H9 (cell line): ENCODE measurements at regions not wholly inside any gene's neighbourhood (a gene's known extent, or its start where the extent isn't known, plus 50 kb on each side); places are given as distances from the start of the nearest gene placed in this dataset.

Source experiments
- DNase-seq: peaks from one replicate; pipeline ENCODE4 v3.0.0-alpha.2; 2017
- H2AFZ ChIP-seq: one replicate; pipeline ENCODE4 v1.6.1; 2013; ENCODE audit warnings: mild to moderate bottlenecking, low read length, control low read depth, moderate library complexity
- H2AK5ac ChIP-seq: 2 replicates; pipeline ENCODE4 v1.6.1; 2013; ENCODE audit warnings: low read length, control low read depth, mixed read lengths; ENCODE audit not compliant: insufficient read length
- H2BK120ac ChIP-seq: one replicate; pipeline ENCODE4 v1.6.1; 2013; ENCODE audit warnings: low read depth, mild to moderate bottlenecking, low read length, control low read depth, inconsistent platforms; ENCODE audit not compliant: poor library complexity, severe bottlenecking
- H2BK12ac ChIP-seq: 2 replicates; pipeline ENCODE4 v1.6.1; 2013; ENCODE audit warnings: low read length, control low read depth, mixed read lengths, low read depth; ENCODE audit not compliant: insufficient read length
- H2BK15ac ChIP-seq: 2 replicates; pipeline ENCODE4 v1.6.1; 2013; ENCODE audit warnings: low read depth, low read length, control low read depth
- H2BK20ac ChIP-seq: one replicate; pipeline ENCODE4 v1.6.1; 2013; ENCODE audit warnings: low read depth, mild to moderate bottlenecking, low read length, control low read depth, inconsistent platforms; ENCODE audit not compliant: poor library complexity, severe bottlenecking
- H2BK5ac ChIP-seq: 2 replicates; pipeline ENCODE4 v1.6.1; 2013; ENCODE audit warnings: low read length, control low read depth, mixed read lengths; ENCODE audit not compliant: insufficient read length
- H3K14ac ChIP-seq: 2 replicates; pipeline ENCODE4 v1.6.1; 2013; ENCODE audit warnings: low read length, control low read depth; ENCODE audit not compliant: insufficient read depth
- H3K18ac ChIP-seq: 2 replicates; pipeline ENCODE4 v1.6.1; 2013; ENCODE audit warnings: low read depth, mild to moderate bottlenecking, mixed read lengths, low read length, control low read depth; ENCODE audit not compliant: insufficient read length
- H3K23ac ChIP-seq: 2 replicates; pipeline ENCODE4 v1.6.1; 2013; ENCODE audit warnings: low read length, control low read depth, mixed read lengths, low read depth; ENCODE audit not compliant: insufficient read length
- H3K23me2 ChIP-seq: 2 replicates; pipeline ENCODE4 v1.6.1; 2013; ENCODE audit warnings: low read depth, mild to moderate bottlenecking, mixed read lengths, low read length, control low read depth; ENCODE audit not compliant: insufficient read length, poor library complexity, severe bottlenecking
- H3K27ac ChIP-seq: 2 replicates; pipeline ENCODE4 v1.5.1; 2013; ENCODE audit warnings: low read length, control low read depth, mixed read lengths, low read depth; ENCODE audit not compliant: insufficient read length
- H3K27me3 ChIP-seq: 2 replicates; pipeline ENCODE4 v1.6.1; 2013; ENCODE audit warnings: low read length, control low read depth, inconsistent platforms; ENCODE audit not compliant: insufficient read depth
- H3K4ac ChIP-seq: 2 replicates; pipeline ENCODE4 v1.6.1; 2013; ENCODE audit warnings: low read depth, mild to moderate bottlenecking, control low read depth, inconsistent platforms, low read length, moderate library complexity
- H3K4me1 ChIP-seq: 2 replicates; pipeline ENCODE4 v1.6.1; 2013; ENCODE audit warnings: low read length, control low read depth, inconsistent platforms; ENCODE audit not compliant: insufficient read depth
- H3K4me2 ChIP-seq: 2 replicates; pipeline ENCODE4 v1.6.1; 2013; ENCODE audit warnings: low read length, control low read depth, mixed read lengths; ENCODE audit not compliant: insufficient read length, insufficient read depth
- H3K56ac ChIP-seq: 2 replicates; pipeline ENCODE4 v1.6.1; 2013; ENCODE audit warnings: low read depth, mild to moderate bottlenecking, mixed read lengths, low read length, control low read depth; ENCODE audit not compliant: insufficient read length
- H3K79me1 ChIP-seq: 2 replicates; pipeline ENCODE4 v1.6.1; 2013; ENCODE audit warnings: low read depth, mild to moderate bottlenecking, moderate library complexity, low read length, control low read depth, inconsistent platforms; ENCODE audit not compliant: insufficient read depth, poor library complexity, severe bottlenecking
- H3K79me2 ChIP-seq: 2 replicates; pipeline ENCODE4 v1.6.1; 2013; ENCODE audit warnings: low read length, control low read depth, inconsistent platforms; ENCODE audit not compliant: insufficient read depth
- H3K9ac ChIP-seq: 2 replicates; pipeline ENCODE4 v1.6.1; 2013; ENCODE audit warnings: low read length, control low read depth, mixed read lengths; ENCODE audit not compliant: insufficient read length; ENCODE audit errors: extremely low read depth
- H3K9me3 ChIP-seq: one replicate; pipeline ENCODE4 v1.6.1; 2013; ENCODE audit warnings: low read depth, low read length, inconsistent platforms; ENCODE audit not compliant: control insufficient read depth
- H3T11ph ChIP-seq: one replicate; pipeline ENCODE4 v1.6.1; 2013; ENCODE audit warnings: mild to moderate bottlenecking, low read length, control low read depth, inconsistent platforms
- H4K20me1 ChIP-seq: one replicate; pipeline ENCODE4 v1.6.1; 2013; ENCODE audit not compliant: control insufficient read depth, insufficient read length, insufficient read depth
- H4K5ac ChIP-seq: 2 replicates; pipeline ENCODE4 v1.6.1; 2013; ENCODE audit warnings: low read depth, mild to moderate bottlenecking, mixed read lengths, low read length, control low read depth; ENCODE audit not compliant: insufficient read length
- H4K8ac ChIP-seq: replicated peaks from 2 replicates; pipeline ENCODE4 v1.6.1; 2013; ENCODE audit warnings: low read length, control low read depth, mixed read lengths, low read depth; ENCODE audit not compliant: insufficient read length
- H4K91ac ChIP-seq: 2 replicates; pipeline ENCODE4 v1.6.1; 2013; ENCODE audit warnings: low read depth, mild to moderate bottlenecking, moderate library complexity, mixed read lengths, low read length, control low read depth; ENCODE audit not compliant: insufficient read length
- H3K27ac Mint-ChIP-seq, 3 experiments: 2 replicates in 2 of 3; 3 replicates in 1 of 3; pipeline ENCODE4 v1.8.0; 2020 to 2021; ENCODE audit warnings: mixed read lengths in 3 of 3, mild to moderate bottlenecking in 1 of 3, moderate library complexity in 1 of 3
- H3K27me3 Mint-ChIP-seq: 2 replicates; pipeline ENCODE4 v1.8.0; 2021; ENCODE audit warnings: low read depth, mild to moderate bottlenecking, moderate library complexity, mixed read lengths
- H3K36me3 Mint-ChIP-seq, 3 experiments: 2 replicates in 2 of 3; 3 replicates in 1 of 3; pipeline ENCODE4 v1.8.0; 2020 to 2021; ENCODE audit warnings: low read depth in 3 of 3, mixed read lengths in 3 of 3; ENCODE audit not compliant: insufficient read depth in 1 of 3
- H3K4me1 Mint-ChIP-seq, 2 experiments: 2 replicates each; pipeline ENCODE4 v1.8.0; 2020; ENCODE audit warnings: mixed read lengths in 2 of 2
- H3K4me3 Mint-ChIP-seq, 2 experiments: 2 replicates in 1 of 2; 3 replicates in 1 of 2; pipeline ENCODE4 v1.8.0; 2020 to 2021; ENCODE audit warnings: mild to moderate bottlenecking in 2 of 2, mixed read lengths in 2 of 2, moderate library complexity in 1 of 2
- H3K9me3 Mint-ChIP-seq, 2 experiments: 2 replicates in 1 of 2; 3 replicates in 1 of 2; pipeline ENCODE4 v1.8.0; 2020; ENCODE audit warnings: mild to moderate bottlenecking in 2 of 2, mixed read lengths in 2 of 2, moderate library complexity in 1 of 2
- WGBS: extraction: QIAGEN DNeasy Blood & Tissue Kit; methylation state at CpG from one replicate; pipeline ENCODE4 v1.1.7; 2013; ENCODE audit warnings: missing lambda C conversion rate, low lambda C conversion rate, mixed read lengths; ENCODE audit not compliant: insufficient read length; ENCODE audit errors: extremely low coverage; 5-methylcytosine and 5-hydroxymethylcytosine counted together
- TF ChIP-seq, protein P1 (sequence below): fragments of 200-600 bp; sonication (generic); conservative IDR thresholded peaks from 3 replicates; pipeline ENCODE4 v1.8.0; 2021; ENCODE audit warnings: antibody characterized with exemption, mild to moderate bottlenecking

DNA sequence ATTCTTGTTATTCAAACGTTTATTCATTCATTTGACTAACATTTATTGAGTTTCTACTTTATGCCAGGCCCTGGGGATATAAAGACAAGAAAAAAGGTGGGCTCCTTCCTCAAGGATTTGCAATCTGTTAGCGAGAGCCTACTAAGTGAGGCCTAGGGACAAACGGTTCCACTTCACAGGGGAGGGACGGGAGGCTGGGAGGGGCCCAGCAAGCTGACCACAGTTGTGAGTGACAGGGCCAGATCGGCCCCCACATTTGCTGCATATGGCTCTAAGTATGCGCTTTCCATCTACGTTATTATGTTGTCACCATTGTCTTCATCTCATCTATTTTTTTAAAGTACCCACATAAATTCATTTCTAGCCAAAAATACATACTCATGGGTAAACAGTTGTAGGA is 271.1 kb downstream of the BUD13 start:
- Mint-ChIP-seq H3K36me3 (peaks cover 0 to 2% (median 0%) of the 10 kb centered on the region in 3 experiments; a peak in 2 of 7 replicates), H3K4me3 (peak overlapping the region in 1 of 2 experiments; percentile 21; a peak in 2 of 5 replicates), H3K9me3 (no peaks in the 10 kb centered on the region), H3K4me1 (peaks cover 60 to 68% of the 10 kb centered on the region in 2 experiments), H3K27me3 (peaks cover 50% of the 10 kb centered on the region), H3K27ac (no peak overlapping the region)
- no peak overlapping the region for H2BK12ac ChIP-seq
- H3K14ac ChIP-seq, result no peak overlapping the region
- no peak overlapping the region for H3K18ac ChIP-seq
- H3K4me2 ChIP-seq, result peak overlapping the region; percentile 64
- H4K8ac ChIP-seq, result no peak overlapping the region
- no peak overlapping the region for H3K4ac ChIP-seq
- H3K9me3 ChIP-seq, result no peaks in the 10 kb centered on the region
- H2AK5ac ChIP-seq, result no peak overlapping the region
- H4K91ac ChIP-seq, result no peak overlapping the region
- no peaks in the 10 kb centered on the region for H3K79me1 ChIP-seq
- no peak overlapping the region for H2BK20ac ChIP-seq
- no peak overlapping the region for H2BK15ac ChIP-seq
- no peak overlapping the region for H3K27ac ChIP-seq
- no peak overlapping the region for H3T11ph ChIP-seq
- H3K23me2 ChIP-seq, result peaks cover 7% of the 10 kb centered on the region
- no peak overlapping the region for H2BK120ac ChIP-seq
- H3K79me2 ChIP-seq, result no peaks in the 10 kb centered on the region
- peaks cover 3% of the 10 kb centered on the region; the same call in 1 of the 2 replicates for H3K27me3 ChIP-seq
- TF ChIP-seq, protein P1, sequence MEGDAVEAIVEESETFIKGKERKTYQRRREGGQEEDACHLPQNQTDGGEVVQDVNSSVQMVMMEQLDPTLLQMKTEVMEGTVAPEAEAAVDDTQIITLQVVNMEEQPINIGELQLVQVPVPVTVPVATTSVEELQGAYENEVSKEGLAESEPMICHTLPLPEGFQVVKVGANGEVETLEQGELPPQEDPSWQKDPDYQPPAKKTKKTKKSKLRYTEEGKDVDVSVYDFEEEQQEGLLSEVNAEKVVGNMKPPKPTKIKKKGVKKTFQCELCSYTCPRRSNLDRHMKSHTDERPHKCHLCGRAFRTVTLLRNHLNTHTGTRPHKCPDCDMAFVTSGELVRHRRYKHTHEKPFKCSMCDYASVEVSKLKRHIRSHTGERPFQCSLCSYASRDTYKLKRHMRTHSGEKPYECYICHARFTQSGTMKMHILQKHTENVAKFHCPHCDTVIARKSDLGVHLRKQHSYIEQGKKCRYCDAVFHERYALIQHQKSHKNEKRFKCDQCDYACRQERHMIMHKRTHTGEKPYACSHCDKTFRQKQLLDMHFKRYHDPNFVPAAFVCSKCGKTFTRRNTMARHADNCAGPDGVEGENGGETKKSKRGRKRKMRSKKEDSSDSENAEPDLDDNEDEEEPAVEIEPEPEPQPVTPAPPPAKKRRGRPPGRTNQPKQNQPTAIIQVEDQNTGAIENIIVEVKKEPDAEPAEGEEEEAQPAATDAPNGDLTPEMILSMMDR, result no peak
- H3K4me1 ChIP-seq, result no peaks in the 10 kb centered on the region; the same call in 1 of the 2 replicates
- no CpG with 5 or more reads among the region's 7 CpGs for WGBS
- H3K23ac ChIP-seq, result no peak overlapping the region
- H2BK5ac ChIP-seq, result no peak overlapping the region
- H4K20me1 ChIP-seq, result no peaks in the 10 kb centered on the region
- no peak overlapping the region for H3K56ac ChIP-seq
- no peak overlapping the region for H3K9ac ChIP-seq
- no peak overlapping the region for H2AFZ ChIP-seq
- DNase-seq, result no peak
- no peak overlapping the region for H4K5ac ChIP-seq
